IMR-90 (cell line): ENCODE measurements at regions not wholly inside any gene's neighbourhood (a gene's known extent, or its start where the extent isn't known, plus 50 kb on each side); places are given as distances from the start of the nearest gene placed in this dataset.

Source experiments
- ATAC-seq: fragments of 200-7000 bp; cut with Tn5 transposase; 2 replicates; pipeline ENCODE4 v1.9.1; 2020; ENCODE audit warnings: low read depth, mild to moderate bottlenecking, moderate library complexity
- BruUV-seq: library from RNA; stranded (reverse); fragments of 400-500 nt; replicated peaks from 2 replicates; lab custom pipeline; 2021; lab: Mats Ljungman, UMichigan
- CTCF ChIA-PET: fragments of 300-600 bp; formaldehyde crosslinking; extraction: SDS; loops from one replicate; lab custom pipeline; 2021; ENCODE audit warnings: antibody characterized with exemption; lab: Yijun Ruan, JAX
- POLR2A ChIA-PET: fragments of 300-600 bp; sonication (Branson Sonifier 250); formaldehyde crosslinking; loops from one replicate; lab custom pipeline; 2022; ENCODE audit warnings: antibody characterized with exemption; ENCODE audit not compliant: unreplicated experiment; lab: Charles Lee
- DNase-seq: peaks from one replicate; pipeline ENCODE4 v3.0.0; 2013
- H2AFZ ChIP-seq: replicated peaks from 2 replicates; pipeline ENCODE3; 2013; ENCODE audit warnings: low read length, mild to moderate bottlenecking; ENCODE audit not compliant: poor library complexity
- H2AK5ac ChIP-seq: 2 replicates; pipeline ENCODE4 v1.6.1; 2013; ENCODE audit warnings: low read depth, low read length, inconsistent platforms
- H2AK9ac ChIP-seq: replicated peaks from 2 replicates; pipeline ENCODE3; 2013; ENCODE audit warnings: mild to moderate bottlenecking, low read depth, low read length, moderate library complexity; ENCODE audit not compliant: poor library complexity
- H2BK120ac ChIP-seq: 2 replicates; pipeline ENCODE4 v1.6.1; 2013; ENCODE audit warnings: low read depth, low read length, inconsistent platforms
- H2BK15ac ChIP-seq: 3 replicates; pipeline ENCODE4 v1.6.1; 2013; ENCODE audit warnings: low read depth, low read length, inconsistent platforms
- H2BK20ac ChIP-seq: 2 replicates; pipeline ENCODE4 v1.6.1; 2013; ENCODE audit warnings: low read depth, mild to moderate bottlenecking, inconsistent platforms, low read length, moderate library complexity
- H2BK5ac ChIP-seq: 2 replicates; pipeline ENCODE4 v1.6.1; 2013; ENCODE audit warnings: mild to moderate bottlenecking, low read depth, low read length, inconsistent platforms; ENCODE audit not compliant: poor library complexity, severe bottlenecking
- H3K14ac ChIP-seq: replicated peaks from 2 replicates; pipeline ENCODE4 v1.6.1; 2013; ENCODE audit warnings: low read depth, low read length, inconsistent platforms
- H3K18ac ChIP-seq: 2 replicates; pipeline ENCODE4 v1.6.1; 2013; ENCODE audit warnings: low read depth, low read length, control low read depth
- H3K23ac ChIP-seq: 2 replicates; pipeline ENCODE4 v1.6.1; 2013; ENCODE audit warnings: low read depth, low read length, inconsistent platforms
- H3K27ac ChIP-seq: 2 replicates; pipeline ENCODE4 v1.5.1; 2013; ENCODE audit warnings: mild to moderate bottlenecking, control low read depth, low read length; ENCODE audit not compliant: insufficient read depth
- H3K27me3 ChIP-seq: 2 replicates; pipeline ENCODE4 v1.6.1; 2013; ENCODE audit warnings: low read length; ENCODE audit not compliant: control insufficient read depth, insufficient read depth
- H3K36me3 ChIP-seq: 2 replicates; pipeline ENCODE4 v1.6.1; 2013; ENCODE audit warnings: low read length, mixed read lengths; ENCODE audit not compliant: control insufficient read depth, insufficient read depth
- H3K4ac ChIP-seq: 2 replicates; pipeline ENCODE4 v1.6.1; 2013; ENCODE audit warnings: low read depth, low read length, inconsistent platforms
- H3K4me1 ChIP-seq: 2 replicates; pipeline ENCODE4 v1.6.1; 2013; ENCODE audit warnings: low read length, mixed read lengths; ENCODE audit not compliant: control insufficient read depth, insufficient read depth
- H3K4me2 ChIP-seq: 2 replicates; pipeline ENCODE4 v1.6.1; 2013; ENCODE audit warnings: low read depth, mild to moderate bottlenecking, control low read depth, low read length, moderate library complexity
- H3K4me3 ChIP-seq: 2 replicates; pipeline ENCODE4 v1.5.1; 2013; ENCODE audit warnings: low read depth, mild to moderate bottlenecking, control low read depth, low read length, moderate library complexity; ENCODE audit not compliant: insufficient read depth
- H3K56ac ChIP-seq: 2 replicates; pipeline ENCODE4 v1.6.1; 2013; ENCODE audit warnings: low read length, inconsistent platforms; ENCODE audit not compliant: insufficient read depth; ENCODE audit errors: extremely low read depth
- H3K79me1 ChIP-seq, 2 experiments: 2 replicates each; pipeline ENCODE4 v1.6.1; 2013; ENCODE audit warnings: low read length in 2 of 2, inconsistent platforms in 1 of 2, low read depth in 1 of 2
- H3K9ac ChIP-seq: 2 replicates; pipeline ENCODE4 v1.6.1; 2013; ENCODE audit warnings: low read depth, low read length, control low read depth
- H3K9me1 ChIP-seq: 2 replicates; pipeline ENCODE4 v1.6.1; 2013; ENCODE audit warnings: low read length, inconsistent platforms; ENCODE audit not compliant: insufficient read depth
- H3K9me3 ChIP-seq: 2 replicates; pipeline ENCODE4 v1.6.1; 2013; ENCODE audit warnings: low read length; ENCODE audit not compliant: control insufficient read depth, insufficient read depth
- H4K20me1 ChIP-seq: 2 replicates; pipeline ENCODE4 v1.6.1; 2013; ENCODE audit warnings: low read length, inconsistent platforms; ENCODE audit not compliant: insufficient read depth
- H4K5ac ChIP-seq: 2 replicates; pipeline ENCODE4 v1.6.1; 2013; ENCODE audit warnings: mild to moderate bottlenecking, low read depth, low read length, control low read depth
- H4K8ac ChIP-seq, 2 experiments: 2 replicates each; pipeline ENCODE4 v1.6.1; 2013; ENCODE audit warnings: low read depth in 2 of 2, low read length in 2 of 2, control low read depth in 1 of 2, inconsistent platforms in 1 of 2
- H4K91ac ChIP-seq: 2 replicates; pipeline ENCODE4 v1.6.1; 2013; ENCODE audit warnings: low read depth, low read length, inconsistent platforms; ENCODE audit not compliant: insufficient read depth
- BHLHE40 ChIP-seq: fragments of 150-350 bp; IDR thresholded peaks from 2 replicates; pipeline ENCODE4 v1.6.1; 2016; ENCODE audit warnings: mild to moderate bottlenecking, low read depth, low read length
- CEBPB ChIP-seq: IDR thresholded peaks from 2 replicates; pipeline ENCODE4 v1.6.1; 2012; ENCODE audit warnings: low read depth, low read length, improper control_type of control experiment
- CHD1 ChIP-seq: IDR thresholded peaks from 2 replicates; pipeline ENCODE4 v1.6.1; 2012; ENCODE audit warnings: low read depth, low read length, improper control_type of control experiment
- ELK1 ChIP-seq: fragments of 150-350 bp; IDR thresholded peaks from 2 replicates; pipeline ENCODE4 v1.6.1; 2016; ENCODE audit warnings: low read depth, mild to moderate bottlenecking, low read length, moderate library complexity, borderline replicate concordance
- FOS ChIP-seq: fragments of 150-350 bp; IDR thresholded peaks from 2 replicates; pipeline ENCODE4 v1.6.1; 2016; ENCODE audit warnings: low read depth, low read length
- MAFK ChIP-seq: IDR thresholded peaks from 2 replicates; pipeline ENCODE4 v1.6.1; 2012; ENCODE audit warnings: low read depth, low read length, improper control_type of control experiment
- MAZ ChIP-seq: IDR thresholded peaks from 2 replicates; pipeline ENCODE4 v1.6.1; 2012; ENCODE audit warnings: low read depth, mild to moderate bottlenecking, low read length, improper control_type of control experiment, moderate library complexity, borderline replicate concordance
- MXI1 ChIP-seq: IDR thresholded peaks from 2 replicates; pipeline ENCODE4 v1.6.1; 2012; ENCODE audit warnings: low read depth, mild to moderate bottlenecking, low read length, moderate library complexity, borderline replicate concordance
- NFE2L2 ChIP-seq: fragments of 150-350 bp; IDR thresholded peaks from 2 replicates; pipeline ENCODE4 v1.6.1; 2016; ENCODE audit warnings: low read depth, mild to moderate bottlenecking, low read length
- POLR2A ChIP-seq: IDR thresholded peaks from 2 replicates; pipeline ENCODE4 v1.6.1; 2012; ENCODE audit warnings: mild to moderate bottlenecking, low read depth, low read length
- RAD21 ChIP-seq: IDR thresholded peaks from 2 replicates; pipeline ENCODE4 v1.6.1; 2012; ENCODE audit warnings: low read length, improper control_type of control experiment
- RCOR1 ChIP-seq: IDR thresholded peaks from 2 replicates; pipeline ENCODE4 v1.6.1; 2012; ENCODE audit warnings: mild to moderate bottlenecking, low read length, improper control_type of control experiment; ENCODE audit not compliant: insufficient replicate concordance
- RFX5 ChIP-seq: IDR thresholded peaks from 2 replicates; pipeline ENCODE4 v1.8.0; 2012; ENCODE audit warnings: low read depth, mild to moderate bottlenecking, low read length, moderate library complexity
- SMC3 ChIP-seq: fragments of 150-350 bp; IDR thresholded peaks from 2 replicates; pipeline ENCODE4 v1.6.1; 2016; ENCODE audit warnings: low read depth, mild to moderate bottlenecking, antibody characterized with exemption, low read length, moderate library complexity
- USF2 ChIP-seq: fragments of 150-350 bp; IDR thresholded peaks from 2 replicates; pipeline ENCODE4 v1.6.1; 2017; ENCODE audit warnings: mild to moderate bottlenecking, antibody characterized with exemption, low read length, low read depth
- WGBS, 2 experiments: methylation state at CpG; one replicate each; pipeline versions ENCODE4 v1.1.5 to v1.1.7; 2013; ENCODE audit warnings: missing lambda C conversion rate in 2 of 2; ENCODE audit not compliant: insufficient read length in 1 of 2; ENCODE audit errors: extremely low coverage in 2 of 2; 5-methylcytosine and 5-hydroxymethylcytosine counted together
- dilution Hi-C: fragments of 300-500 bp; cut with HindIII; formaldehyde crosslinking; loops from one replicate; pipeline ENCODE4 v1.14.3; 2018; ENCODE audit warnings: low sequenced_read_pairs; ENCODE audit not compliant: unreplicated experiment
- in situ Hi-C: fragments of 300-500 bp; cut with MboI; formaldehyde crosslinking; loops from 3 replicates; pipeline ENCODE4 v1.14.3; 2019; ENCODE audit warnings: low sequenced_read_pairs, inconsistent platforms, mixed read lengths
- intact Hi-C: fragments of 100-400 bp; cut with micrococcal nuclease; formaldehyde crosslinking; loops from 2 replicates; pipeline ENCODE4 v1.10.0; 2022
- TF ChIP-seq, protein P1 (sequence below): conservative IDR thresholded peaks from 2 replicates; pipeline ENCODE4 v1.5.1; 2012; ENCODE audit warnings: mild to moderate bottlenecking, low read depth, low read length, improper control_type of control experiment

DNA sequence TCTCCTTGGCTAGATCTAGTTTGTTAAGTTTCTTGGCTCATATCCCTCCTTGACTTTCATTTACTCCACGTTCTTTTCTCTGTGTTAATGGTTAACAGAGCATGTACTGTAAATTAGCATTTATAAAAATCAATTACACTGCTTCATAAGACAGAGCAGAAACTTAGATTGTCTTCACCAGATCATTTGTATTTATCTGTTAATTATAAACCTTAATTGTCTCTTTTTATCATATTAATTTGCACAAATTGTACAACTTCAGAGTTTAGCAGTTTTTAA lies 221.2 kb upstream of the EGLN3 start:
- Histone ChIP-seq H3K4ac (no peak overlapping the region), H2BK120ac (no peak overlapping the region), H3K4me3 (no peak overlapping the region), H2BK20ac (no peak overlapping the region), H3K9me1 (no peaks in the 10 kb centered on the region), H3K4me2 (no peak overlapping the region), H3K27me3 (no peaks in the 10 kb centered on the region), H2AK9ac (no peak overlapping the region), H4K20me1 (no peaks in the 10 kb centered on the region), H3K36me3 (no peaks in the 10 kb centered on the region), H4K8ac (no peak overlapping the region), H3K56ac (no peak overlapping the region), H3K14ac (no peak overlapping the region), H3K27ac (no peak overlapping the region), H3K9me3 (no peaks in the 10 kb centered on the region), H4K5ac (no peak overlapping the region), H3K23ac (no peak overlapping the region), H3K79me1 (no peaks in the 10 kb centered on the region), H3K9ac (no peak overlapping the region), H4K91ac (no peak overlapping the region), H2BK5ac (no peak overlapping the region), H2BK15ac (no peak overlapping the region), H2AK5ac (no peak overlapping the region), H3K18ac (no peak overlapping the region), H2AFZ (no peak overlapping the region), H3K4me1 (no peaks in the 10 kb centered on the region)
- ChIA-PET CTCF (no interaction called here), POLR2A (no interaction called here)
- dilution Hi-C loops: no loop called here
- intact Hi-C loops: no loop called here
- no peak for TF ChIP-seq RFX5
- TF ChIP-seq NFE2L2: no peak
- no peak for TF ChIP-seq CEBPB
- TF ChIP-seq MXI1: no peak
- no peak for TF ChIP-seq BHLHE40
- TF ChIP-seq SMC3: no peak
- no peak for TF ChIP-seq MAFK
- no peak for TF ChIP-seq MAZ
- no peak for TF ChIP-seq FOS
- TF ChIP-seq, protein P1, sequence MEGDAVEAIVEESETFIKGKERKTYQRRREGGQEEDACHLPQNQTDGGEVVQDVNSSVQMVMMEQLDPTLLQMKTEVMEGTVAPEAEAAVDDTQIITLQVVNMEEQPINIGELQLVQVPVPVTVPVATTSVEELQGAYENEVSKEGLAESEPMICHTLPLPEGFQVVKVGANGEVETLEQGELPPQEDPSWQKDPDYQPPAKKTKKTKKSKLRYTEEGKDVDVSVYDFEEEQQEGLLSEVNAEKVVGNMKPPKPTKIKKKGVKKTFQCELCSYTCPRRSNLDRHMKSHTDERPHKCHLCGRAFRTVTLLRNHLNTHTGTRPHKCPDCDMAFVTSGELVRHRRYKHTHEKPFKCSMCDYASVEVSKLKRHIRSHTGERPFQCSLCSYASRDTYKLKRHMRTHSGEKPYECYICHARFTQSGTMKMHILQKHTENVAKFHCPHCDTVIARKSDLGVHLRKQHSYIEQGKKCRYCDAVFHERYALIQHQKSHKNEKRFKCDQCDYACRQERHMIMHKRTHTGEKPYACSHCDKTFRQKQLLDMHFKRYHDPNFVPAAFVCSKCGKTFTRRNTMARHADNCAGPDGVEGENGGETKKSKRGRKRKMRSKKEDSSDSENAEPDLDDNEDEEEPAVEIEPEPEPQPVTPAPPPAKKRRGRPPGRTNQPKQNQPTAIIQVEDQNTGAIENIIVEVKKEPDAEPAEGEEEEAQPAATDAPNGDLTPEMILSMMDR: no peak
- no peak for TF ChIP-seq USF2
- TF ChIP-seq RAD21: no peak
- TF ChIP-seq POLR2A: no peak
- no peak for TF ChIP-seq RCOR1
- no peak for TF ChIP-seq CHD1
- TF ChIP-seq ELK1: no peak
- ATAC-seq (no peak), DNase-seq (no peak)
- BruUV-seq: no TSS peak
- WGBS, 2 experiments: no CpG with 5 or more reads among the region's 1 CpG
- in situ Hi-C loops: no loop called here
